ENCODE measurements at regions not wholly inside any gene's neighbourhood (a gene's known extent, or its start where the extent isn't known, plus 50 kb on each side); places are given as distances from the start of the nearest gene placed in this dataset.

DNA sequence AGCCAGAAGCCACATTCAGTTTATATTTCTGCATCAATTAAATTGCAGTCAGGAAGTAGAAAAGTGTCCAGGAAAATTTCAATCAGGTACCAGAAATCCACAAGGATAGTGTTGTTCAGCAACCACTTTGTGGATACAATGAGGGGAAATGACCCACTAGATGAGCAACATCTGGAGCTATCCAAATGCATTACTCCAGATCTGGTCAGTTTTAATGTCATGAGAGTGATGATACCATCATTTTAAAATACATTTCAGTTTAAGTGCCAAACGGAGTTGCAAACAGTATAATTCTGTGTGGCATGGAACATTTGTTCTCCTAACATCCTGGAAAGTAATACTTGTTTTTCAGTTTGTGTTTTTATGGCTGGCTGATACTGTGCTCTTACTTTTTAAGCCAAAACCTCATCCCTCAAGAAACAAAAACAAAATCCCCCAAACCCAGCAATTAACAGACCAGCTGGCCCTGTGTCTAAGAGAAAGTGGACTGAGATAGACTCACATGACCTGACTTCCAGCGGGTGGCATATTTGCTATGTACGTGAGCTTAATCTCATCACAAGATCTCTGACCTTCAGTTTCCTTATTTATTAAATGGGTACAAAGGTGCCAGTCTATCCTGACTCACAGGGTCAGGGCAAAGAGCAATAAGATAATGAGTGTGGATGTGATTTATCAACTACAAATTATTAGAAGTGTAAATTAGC, 58.8 kb upstream of the CNKSR3 start:
- TF ChIP-seq, protein P1, sequence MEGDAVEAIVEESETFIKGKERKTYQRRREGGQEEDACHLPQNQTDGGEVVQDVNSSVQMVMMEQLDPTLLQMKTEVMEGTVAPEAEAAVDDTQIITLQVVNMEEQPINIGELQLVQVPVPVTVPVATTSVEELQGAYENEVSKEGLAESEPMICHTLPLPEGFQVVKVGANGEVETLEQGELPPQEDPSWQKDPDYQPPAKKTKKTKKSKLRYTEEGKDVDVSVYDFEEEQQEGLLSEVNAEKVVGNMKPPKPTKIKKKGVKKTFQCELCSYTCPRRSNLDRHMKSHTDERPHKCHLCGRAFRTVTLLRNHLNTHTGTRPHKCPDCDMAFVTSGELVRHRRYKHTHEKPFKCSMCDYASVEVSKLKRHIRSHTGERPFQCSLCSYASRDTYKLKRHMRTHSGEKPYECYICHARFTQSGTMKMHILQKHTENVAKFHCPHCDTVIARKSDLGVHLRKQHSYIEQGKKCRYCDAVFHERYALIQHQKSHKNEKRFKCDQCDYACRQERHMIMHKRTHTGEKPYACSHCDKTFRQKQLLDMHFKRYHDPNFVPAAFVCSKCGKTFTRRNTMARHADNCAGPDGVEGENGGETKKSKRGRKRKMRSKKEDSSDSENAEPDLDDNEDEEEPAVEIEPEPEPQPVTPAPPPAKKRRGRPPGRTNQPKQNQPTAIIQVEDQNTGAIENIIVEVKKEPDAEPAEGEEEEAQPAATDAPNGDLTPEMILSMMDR (IDR thresholded peaks at IDR 0.05), result no peak
- TF ChIP-seq RXRA (IDR thresholded peaks at IDR 0.05; ENCODE audit: borderline replicate concordance, low read depth), result no peak
